ENCODE measurements at regions not wholly inside any gene's neighbourhood (a gene's known extent, or its start where the extent isn't known, plus 50 kb on each side); places are given as distances from the start of the nearest gene placed in this dataset.

- H3K27me3 ChIP-seq, result no peaks in the 10 kb centered on the region
- no peak for TF ChIP-seq EP300 (IDR thresholded peaks at IDR 0.05; ENCODE audit: low read depth)
- no peak for TF ChIP-seq CTCF (IDR thresholded peaks at IDR 0.05)
- TF ChIP-seq POLR2A (IDR thresholded peaks at IDR 0.05), result no peak
- no peak for TF ChIP-seq POLR2AphosphoS5 (IDR thresholded peaks at IDR 0.05)
- WGBS, 2 donors (ENCODE audit: low coverage in 1 of 2), result 71 to 85% methylated on average over 4 of the region's 4 CpGs
- H3K4me1 ChIP-seq, result peaks cover 0 to 13% (median 2%) of the 10 kb centered on the region in 4 donors
- no peak overlapping the region for H3K27ac ChIP-seq
- H3K4me3 ChIP-seq, result no peak overlapping the region
- intact Hi-C loops (cut with DNase I; ENCODE audit: low total_unique reads), result no loop called here
- in situ Hi-C loops (cut with MboI; ENCODE audit: low pct_ligation_motif_present in 1 of 4, low pct_unique_long_range_greater_than_20kb in 1 of 4, low sequenced_read_pairs in 3 of 4), result no loop called here
- no peak for DNase-seq
- no peaks in the 10 kb centered on the region for H3K9me3 ChIP-seq
- no peaks in the 10 kb centered on the region for H3K36me3 ChIP-seq
These were observed 205.3 kb upstream of the MTNR1B start for GRCh38 chr11:92764128-92764527.

GRCh38 chr11:92765082-92765840 is 204.2 kb upstream of the MTNR1B start:
- 70 to 75% methylated on average over 9 of the region's 9 CpGs for WGBS, 2 donors (ENCODE audit: low coverage in 1 of 2)
- intact Hi-C loops (cut with DNase I; ENCODE audit: low total_unique reads), result no loop called here
- no peak for DNase-seq

GRCh38 chr11:92765965-92766371 is 203.5 kb upstream of the MTNR1B start:
- Histone ChIP-seq H3K4me3 (peak overlapping the region in 1 of 4 donors; percentile 21), H3K9me3 (no peaks in the 10 kb centered on the region), H3K27me3 (no peaks in the 10 kb centered on the region), H3K36me3 (no peaks in the 10 kb centered on the region), H3K4me1 (peaks cover 0 to 17% (median 2%) of the 10 kb centered on the region in 4 donors), H3K27ac (no peak overlapping the region)
- WGBS, 2 donors (ENCODE audit: low coverage in 1 of 2), result 21 to 36% methylated on average over 6 to 10 of the region's 10 CpGs
- in situ Hi-C loops (cut with MboI; ENCODE audit: low pct_ligation_motif_present in 1 of 4, low pct_unique_long_range_greater_than_20kb in 1 of 4, low sequenced_read_pairs in 3 of 4) (no loop called here), intact Hi-C loops (cut with DNase I; ENCODE audit: low total_unique reads) (no loop called here)
- TF ChIP-seq POLR2AphosphoS5 (IDR thresholded peaks at IDR 0.05), result no peak
- TF ChIP-seq CTCF (IDR thresholded peaks at IDR 0.05), result no peak
- no peak for TF ChIP-seq POLR2A (IDR thresholded peaks at IDR 0.05)
- TF ChIP-seq EP300 (IDR thresholded peaks at IDR 0.05; ENCODE audit: low read depth), result no peak
- DNase-seq, result no peak

More at GRCh38 chr11:92765082-92765840, 204.2 kb upstream of the MTNR1B start:
- H3K4me1 ChIP-seq, result peaks cover 0 to 17% (median 2%) of the 10 kb centered on the region in 4 donors
- H3K4me3 ChIP-seq, result no peak overlapping the region
- no peaks in the 10 kb centered on the region for H3K36me3 ChIP-seq
- no peaks in the 10 kb centered on the region for H3K9me3 ChIP-seq
- no peak overlapping the region for H3K27ac ChIP-seq
- in situ Hi-C loops (cut with MboI; ENCODE audit: low pct_ligation_motif_present in 1 of 4, low pct_unique_long_range_greater_than_20kb in 1 of 4, low sequenced_read_pairs in 3 of 4), result no loop called here
- TF ChIP-seq POLR2A (IDR thresholded peaks at IDR 0.05) (no peak), POLR2AphosphoS5 (IDR thresholded peaks at IDR 0.05) (no peak), CTCF (IDR thresholded peaks at IDR 0.05) (no peak), EP300 (IDR thresholded peaks at IDR 0.05; ENCODE audit: low read depth) (no peak)
- H3K27me3 ChIP-seq, result no peaks in the 10 kb centered on the region

GRCh38 chr11:92766698-92767097 is 202.8 kb upstream of the MTNR1B start:
- Histone ChIP-seq H3K9me3 (no peaks in the 10 kb centered on the region), H3K27ac (no peak overlapping the region), H3K4me3 (no peak overlapping the region), H3K4me1 (peaks cover 0 to 17% (median 2%) of the 10 kb centered on the region in 4 donors), H3K36me3 (no peaks in the 10 kb centered on the region), H3K27me3 (no peaks in the 10 kb centered on the region)
- intact Hi-C loops (cut with DNase I; ENCODE audit: low total_unique reads) (no loop called here), in situ Hi-C loops (cut with MboI; ENCODE audit: low pct_ligation_motif_present in 1 of 4, low pct_unique_long_range_greater_than_20kb in 1 of 4, low sequenced_read_pairs in 3 of 4) (no loop called here)
- WGBS, 2 donors (ENCODE audit: low coverage in 1 of 2), result 81 to 90% methylated on average over 2 to 7 of the region's 7 CpGs
- no peak for DNase-seq
- TF ChIP-seq POLR2AphosphoS5 (IDR thresholded peaks at IDR 0.05) (no peak), POLR2A (IDR thresholded peaks at IDR 0.05) (no peak), EP300 (IDR thresholded peaks at IDR 0.05; ENCODE audit: low read depth) (no peak), CTCF (IDR thresholded peaks at IDR 0.05) (no peak)

All from transverse colon (tissue), 4 donors.